Ramos (cell line): ENCODE measurements at regions not wholly inside any gene's neighbourhood (a gene's known extent, or its start where the extent isn't known, plus 50 kb on each side); places are given as distances from the start of the nearest gene placed in this dataset.
"Not testable (repeated sequence)": the region's sequence is repeated elsewhere in the genome, so short reads cannot be mapped to it uniquely, and the experiment has no call there.

Experiments
- in situ Hi-C: fragments of 300-500 bp; cut with MboI; formaldehyde crosslinking; loops from one replicate; pipeline ENCODE4 v1.14.3; 2022; ENCODE audit warnings: low sequenced_read_pairs; ENCODE audit not compliant: unreplicated experiment

DNA sequence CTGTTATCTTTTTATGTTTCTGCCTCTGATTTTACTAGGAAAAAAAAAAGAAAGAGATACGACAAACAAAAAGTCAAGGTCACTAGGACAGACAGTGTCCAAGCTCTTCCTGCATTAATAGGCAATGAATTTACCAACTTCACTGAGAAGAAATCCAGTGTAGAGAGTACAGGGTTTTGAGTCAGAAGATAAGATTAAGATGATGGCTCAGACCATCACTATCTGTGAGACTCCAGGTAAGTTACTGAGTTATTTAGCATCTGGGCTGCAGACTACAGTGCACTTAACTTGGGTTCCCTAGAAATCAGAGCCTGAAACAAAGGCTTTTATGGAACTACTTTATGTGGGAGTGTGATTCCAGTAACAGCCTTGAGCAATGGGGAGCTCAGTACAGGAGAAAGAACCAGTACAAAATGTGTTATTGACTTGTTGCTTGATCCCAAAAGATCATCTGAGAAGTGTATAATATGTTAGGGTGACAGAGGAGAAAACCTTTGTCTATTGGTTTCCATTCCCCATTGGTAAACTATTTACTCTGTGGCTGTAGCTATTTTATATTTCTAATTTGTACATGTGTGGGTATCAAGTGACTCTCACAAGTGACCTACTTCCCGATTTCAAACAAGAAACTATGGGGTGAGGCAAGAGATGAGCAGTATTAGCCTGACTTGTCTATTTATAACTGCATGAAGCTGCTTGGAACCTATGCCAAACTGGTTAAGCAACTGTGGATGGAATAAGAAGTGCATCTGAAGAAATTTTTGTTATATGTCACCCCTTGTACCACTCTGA lies 395.8 kb downstream of the RAB38 start:
- in situ Hi-C loops = no loop called here

- in situ Hi-C loops = no loop called here
These were observed 396.9 kb downstream of the RAB38 start for GRCh38 chr11:87778357-87778756.

DNA sequence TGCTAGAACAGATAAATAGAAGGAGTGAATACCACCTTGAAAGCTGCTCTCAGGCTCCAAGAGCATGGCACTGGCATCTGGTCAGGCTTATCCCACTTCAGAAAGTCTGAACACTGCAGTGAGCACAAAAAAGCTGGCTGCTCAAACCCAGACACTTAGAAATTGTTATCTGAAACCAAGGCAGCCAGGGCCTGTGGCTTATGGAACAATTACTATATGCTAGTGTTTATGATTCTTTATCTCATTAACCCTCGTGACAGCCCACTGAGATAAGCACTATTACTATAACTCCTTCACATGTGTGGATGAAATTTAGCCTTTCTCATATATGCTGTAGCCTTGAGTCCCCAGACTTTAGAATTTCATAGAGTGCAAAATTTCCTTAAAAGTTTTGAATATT lies 400.2 kb downstream of the RAB38 start:
- in situ Hi-C loops = no loop called here

DNA sequence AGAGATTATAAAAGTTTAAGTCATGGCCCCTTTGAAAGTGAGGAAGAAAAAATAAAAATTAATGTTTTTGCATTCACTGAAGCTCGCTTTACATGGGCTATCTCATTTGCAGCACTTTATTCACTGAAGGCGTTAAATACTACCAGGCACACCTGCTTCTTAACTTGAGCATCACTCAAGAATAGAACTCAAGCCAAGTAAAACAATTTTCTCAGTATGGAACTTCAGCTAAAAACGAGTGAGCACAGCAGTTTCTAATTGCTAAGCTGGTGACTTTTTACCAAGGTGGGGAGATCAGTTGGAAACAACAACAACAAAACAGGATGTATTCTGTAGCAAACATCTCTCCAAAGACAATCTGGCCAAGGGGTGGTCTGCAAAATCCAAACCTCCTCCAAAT lies 405.6 kb downstream of the RAB38 start:
- in situ Hi-C loops = no loop called here

GRCh38 chr11:87767615-87768014 lies 407.6 kb downstream of the RAB38 start:
- in situ Hi-C loops = no loop called here

DNA sequence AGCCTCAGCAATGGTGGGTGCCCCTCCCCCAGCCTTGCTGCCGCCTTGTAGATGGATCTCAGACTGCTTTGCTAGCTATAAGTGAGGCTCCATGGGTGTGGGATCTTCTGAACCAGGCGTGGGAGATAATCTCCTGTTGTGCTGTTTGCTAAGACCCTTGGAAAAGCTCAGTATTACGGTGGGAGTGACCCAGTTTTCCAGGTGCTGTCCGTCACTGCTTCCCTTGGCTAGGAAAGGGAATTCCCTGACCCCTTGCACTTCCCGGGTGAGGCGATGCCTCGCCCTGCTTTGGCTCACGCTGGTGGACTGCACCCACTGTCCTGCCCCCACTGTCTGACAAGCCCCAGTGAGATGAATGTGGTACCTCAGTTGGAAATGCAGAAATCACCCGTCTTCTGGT lies 411.2 kb downstream of the RAB38 start:
- in situ Hi-C loops = not testable (repeated sequence)

DNA sequence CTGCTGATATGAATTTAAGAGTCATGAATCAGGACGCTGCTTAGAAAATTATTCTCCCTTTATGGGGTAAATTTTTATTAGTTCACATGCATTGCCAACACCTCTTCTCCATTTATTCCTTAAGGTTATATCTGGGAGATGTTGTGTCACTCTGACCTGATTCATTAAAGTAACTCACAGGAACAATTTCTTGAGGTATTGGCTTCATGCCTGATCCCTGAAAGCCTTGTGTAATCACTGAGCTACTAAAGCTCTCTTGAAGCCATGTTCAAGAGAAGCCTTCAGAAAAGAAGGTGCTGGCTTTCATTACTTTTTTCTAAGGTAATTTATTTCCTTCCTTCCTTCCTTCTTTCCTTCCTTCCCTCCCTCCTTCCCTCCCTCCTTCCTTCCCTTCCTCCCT lies 420.6 kb downstream of the RAB38 start:
- in situ Hi-C loops = no loop called here

- in situ Hi-C loops = no loop called here
These were observed 422.1 kb downstream of the RAB38 start for GRCh38 chr11:87753143-87753542.

GRCh38 chr11:87743007-87743406 lies 432.2 kb downstream of the RAB38 start:
- in situ Hi-C loops = no loop called here

GRCh38 chr11:87740968-87741367 lies 434.3 kb downstream of the RAB38 start:
- in situ Hi-C loops = no loop called here

- in situ Hi-C loops = no loop called here
These were observed 434.8 kb downstream of the RAB38 start for GRCh38 chr11:87740451-87740850.

DNA sequence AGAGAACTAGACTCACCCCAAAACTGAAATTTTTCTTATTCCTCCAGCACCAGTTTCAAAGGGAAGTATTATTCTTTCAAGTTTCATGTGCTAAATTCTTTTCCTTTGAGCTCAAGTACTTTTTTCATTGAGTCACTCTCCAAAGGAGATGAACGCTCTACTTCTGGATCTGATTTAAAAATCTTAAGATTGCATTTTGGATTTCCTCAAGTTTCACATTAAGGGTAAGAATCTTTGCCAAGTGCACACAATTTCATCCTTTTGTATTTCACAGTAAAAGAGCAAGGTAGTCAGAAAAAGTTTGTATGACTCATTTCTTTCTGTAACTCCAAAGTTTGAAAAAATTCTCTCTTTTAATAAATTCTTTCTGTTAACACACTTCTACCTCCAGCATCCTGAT lies 435.5 kb downstream of the RAB38 start:
- in situ Hi-C loops = no loop called here

- in situ Hi-C loops = no loop called here
These were observed 436.0 kb downstream of the RAB38 start for GRCh38 chr11:87739261-87739660.

GRCh38 chr11:87736928-87737327 lies 438.3 kb downstream of the RAB38 start:
- in situ Hi-C loops = no loop called here

- in situ Hi-C loops = no loop called here
These were observed 448.7 kb downstream of the RAB38 start for GRCh38 chr11:87726506-87726905.

GRCh38 chr11:87724358-87724757 lies 450.9 kb downstream of the RAB38 start:
- in situ Hi-C loops = no loop called here

GRCh38 chr11:87722756-87723565 lies 452.3 kb downstream of the RAB38 start:
- in situ Hi-C loops = no loop called here

- in situ Hi-C loops = no loop called here
These were observed 455.7 kb downstream of the RAB38 start for GRCh38 chr11:87719326-87720073.

DNA sequence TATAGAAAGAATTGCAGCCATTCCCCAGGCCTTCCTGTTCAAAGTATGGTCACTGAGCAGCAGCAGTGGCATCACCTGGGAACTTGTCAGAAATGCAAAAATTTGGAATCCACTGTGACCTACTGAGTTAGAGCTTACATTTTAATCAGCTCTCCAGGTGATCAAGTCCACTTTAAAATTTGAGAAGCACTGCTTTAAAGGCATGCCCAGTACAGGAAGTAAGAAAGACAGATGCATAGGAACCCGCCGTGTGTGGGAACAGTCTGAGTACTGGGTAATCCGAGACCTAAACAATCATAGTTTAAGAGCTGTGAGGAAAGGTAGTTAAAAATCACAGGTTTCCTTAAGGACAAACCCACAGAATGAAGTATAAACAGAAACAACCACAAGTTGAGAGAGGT lies 462.4 kb downstream of the RAB38 start:
- in situ Hi-C loops = no loop called here

GRCh38 chr11:87712391-87712790 lies 462.9 kb downstream of the RAB38 start:
- in situ Hi-C loops = no loop called here

DNA sequence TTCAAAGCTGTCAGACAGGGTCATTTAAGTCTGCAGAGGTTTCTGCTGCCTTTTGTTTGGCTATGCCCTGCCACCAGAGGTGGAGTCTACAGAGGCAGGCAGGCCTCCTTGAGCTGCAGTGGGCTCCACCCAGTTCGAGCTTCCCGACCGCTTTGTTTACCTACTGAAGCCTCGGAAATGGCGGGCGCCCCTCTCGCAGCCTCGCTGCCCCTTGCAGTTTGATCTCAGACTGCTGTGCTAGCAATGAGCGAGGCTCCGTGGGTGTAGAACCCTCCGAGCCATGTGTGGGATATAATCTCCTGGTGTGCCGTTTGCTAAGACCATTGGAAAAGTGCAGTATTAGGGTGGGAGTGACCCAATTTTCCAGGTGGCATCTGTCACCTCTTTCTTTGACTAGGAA lies 471.7 kb downstream of the RAB38 start:
- in situ Hi-C loops = not testable (repeated sequence)
